ENCODE measurements at regions not wholly inside any gene's neighbourhood (a gene's known extent, or its start where the extent isn't known, plus 50 kb on each side); places are given as distances from the start of the nearest gene placed in this dataset.
"Not testable (repeated sequence)": the region's sequence is repeated elsewhere in the genome, so short reads cannot be mapped to it uniquely, and the experiment has no call there.

DNA sequence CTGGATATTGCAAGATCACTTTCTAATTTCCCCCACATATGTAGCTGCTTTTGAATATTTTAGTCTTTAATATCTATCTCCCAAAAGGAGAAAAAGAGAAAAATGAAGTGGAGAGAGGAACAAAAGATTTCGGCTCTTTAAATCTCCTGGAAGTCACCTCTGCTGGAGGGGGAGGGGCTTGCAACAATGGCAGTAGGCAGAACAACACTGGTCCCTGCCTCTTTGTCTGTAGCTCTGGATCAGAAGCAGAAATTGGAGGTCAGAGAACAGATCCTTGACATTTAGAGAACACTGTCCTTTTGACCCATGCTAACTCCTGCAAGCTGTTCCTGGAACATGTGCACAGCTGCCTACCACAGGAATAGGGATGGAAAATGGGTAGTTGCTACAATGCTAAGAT, 86.7 kb upstream of the GPR12 start:
- WGBS (ENCODE audit: extremely low coverage, insufficient read length, low lambda C conversion rate) = no CpG with 5 or more reads among the region's 1 CpG

DNA sequence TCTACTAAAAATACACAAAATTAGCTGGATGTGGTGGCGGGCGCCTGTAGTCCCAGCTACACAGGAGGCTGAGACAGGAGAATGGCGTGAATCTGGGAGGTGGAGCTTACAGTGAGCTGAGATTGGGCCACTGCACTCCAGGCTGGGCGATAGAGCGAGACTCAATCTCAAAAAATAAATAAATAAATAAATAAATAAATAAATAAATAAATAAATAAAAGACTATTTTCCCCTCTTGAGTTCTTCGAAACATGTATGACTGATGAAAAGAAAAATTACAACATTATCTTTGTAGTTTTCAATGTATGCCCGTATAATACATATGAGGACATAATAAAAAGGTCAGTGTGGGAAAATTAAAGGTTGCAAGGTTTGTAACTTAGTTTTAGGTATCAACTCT, 84.5 kb upstream of the GPR12 start:
- not testable (repeated sequence) for H3K27ac ChIP-seq (ENCODE audit: insufficient read length, low read depth, low read length); H4K5ac ChIP-seq (ENCODE audit: insufficient read length, low read depth, low read length); H2BK5ac ChIP-seq (ENCODE audit: insufficient read length, low read length); H2BK12ac ChIP-seq (ENCODE audit: insufficient read length, low read depth, low read length); H3K4ac ChIP-seq (ENCODE audit: low read depth, low read length); H3K56ac ChIP-seq (ENCODE audit: insufficient read length, low read depth, low read length); H3T11ph ChIP-seq (ENCODE audit: low read length); H3K36me3 Mint-ChIP-seq (ENCODE audit: insufficient read depth in 1 of 3, low read depth in 3 of 3); H2BK20ac ChIP-seq (ENCODE audit: low read depth, low read length, poor library complexity, severe bottlenecking); H3K18ac ChIP-seq (ENCODE audit: insufficient read length, low read depth, low read length); H3K4me2 ChIP-seq (ENCODE audit: insufficient read depth, insufficient read length, low read length); H3K79me1 ChIP-seq (ENCODE audit: insufficient read depth, low read depth, low read length, poor library complexity, severe bottlenecking); H3K4me3 Mint-ChIP-seq; H4K91ac ChIP-seq (ENCODE audit: insufficient read length, low read depth, low read length); H3K27ac Mint-ChIP-seq; DNase-seq; H3K9me3 ChIP-seq (ENCODE audit: control insufficient read depth, low read depth, low read length); H2BK15ac ChIP-seq (ENCODE audit: low read depth, low read length); H2AK5ac ChIP-seq (ENCODE audit: insufficient read length, low read length); H3K23ac ChIP-seq (ENCODE audit: insufficient read length, low read depth, low read length); H3K79me2 ChIP-seq (ENCODE audit: insufficient read depth, low read length); H3K14ac ChIP-seq (ENCODE audit: insufficient read depth, low read length); H3K9ac ChIP-seq (ENCODE audit: extremely low read depth, insufficient read length, low read length); H2BK120ac ChIP-seq (ENCODE audit: low read depth, low read length, poor library complexity, severe bottlenecking); H3K4me1 ChIP-seq (ENCODE audit: insufficient read depth, low read length); H3K9me3 Mint-ChIP-seq; H4K8ac ChIP-seq (replicated peaks; ENCODE audit: insufficient read length, low read depth, low read length); H3K27me3 ChIP-seq (ENCODE audit: insufficient read depth, low read length); H3K23me2 ChIP-seq (ENCODE audit: insufficient read length, low read depth, low read length, poor library complexity, severe bottlenecking); H2AFZ ChIP-seq (ENCODE audit: low read length); H4K20me1 ChIP-seq (ENCODE audit: control insufficient read depth, insufficient read depth, insufficient read length); H3K27me3 Mint-ChIP-seq (ENCODE audit: low read depth)
- peaks cover 23% of the 10 kb centered on the region in 2 experiments for H3K4me1 Mint-ChIP-seq
- WGBS (ENCODE audit: extremely low coverage, insufficient read length, low lambda C conversion rate) = no CpG with 5 or more reads among the region's 7 CpGs

More for the DNA sequence above, 86.7 kb upstream of the GPR12 start:
- Histone ChIP-seq H2BK20ac (ENCODE audit: low read depth, low read length, poor library complexity, severe bottlenecking) (no peak overlapping the region), H3K23me2 (ENCODE audit: insufficient read length, low read depth, low read length, poor library complexity, severe bottlenecking) (no peaks in the 10 kb centered on the region), H3K18ac (ENCODE audit: insufficient read length, low read depth, low read length) (no peak overlapping the region), H4K5ac (ENCODE audit: insufficient read length, low read depth, low read length) (peak overlapping the region; percentile 5), H3K79me1 (ENCODE audit: insufficient read depth, low read depth, low read length, poor library complexity, severe bottlenecking) (no peaks in the 10 kb centered on the region), H4K20me1 (ENCODE audit: control insufficient read depth, insufficient read depth, insufficient read length) (no peaks in the 10 kb centered on the region), H3K23ac (ENCODE audit: insufficient read length, low read depth, low read length) (no peak overlapping the region), H4K91ac (ENCODE audit: insufficient read length, low read depth, low read length) (no peak overlapping the region), H3T11ph (ENCODE audit: low read length) (peak overlapping the region; percentile 59), H3K4me2 (ENCODE audit: insufficient read depth, insufficient read length, low read length) (no peak overlapping the region), H3K4me1 (ENCODE audit: insufficient read depth, low read length) (peaks cover 4% of the 10 kb centered on the region), H2AK5ac (ENCODE audit: insufficient read length, low read length) (no peak overlapping the region), H2BK120ac (ENCODE audit: low read depth, low read length, poor library complexity, severe bottlenecking) (no peak overlapping the region), H3K27me3 (ENCODE audit: insufficient read depth, low read length) (no peaks in the 10 kb centered on the region), H3K9me3 (ENCODE audit: control insufficient read depth, low read depth, low read length) (no peaks in the 10 kb centered on the region), H3K9ac (ENCODE audit: extremely low read depth, insufficient read length, low read length) (no peak overlapping the region), H3K14ac (ENCODE audit: insufficient read depth, low read length) (no peak overlapping the region), H2BK12ac (ENCODE audit: insufficient read length, low read depth, low read length) (no peak overlapping the region), H3K56ac (ENCODE audit: insufficient read length, low read depth, low read length) (no peak overlapping the region), H3K27ac (ENCODE audit: insufficient read length, low read depth, low read length) (no peak overlapping the region), H2BK15ac (ENCODE audit: low read depth, low read length) (no peak overlapping the region), H3K4ac (ENCODE audit: low read depth, low read length) (no peak overlapping the region), H3K79me2 (ENCODE audit: insufficient read depth, low read length) (no peaks in the 10 kb centered on the region), H2BK5ac (ENCODE audit: insufficient read length, low read length) (no peak overlapping the region), H2AFZ (ENCODE audit: low read length) (peak overlapping the region; percentile 100), H4K8ac (replicated peaks; ENCODE audit: insufficient read length, low read depth, low read length) (no peak overlapping the region)
- peak; percentile 48 for DNase-seq
- H3K27me3 Mint-ChIP-seq (ENCODE audit: low read depth) = no peaks in the 10 kb centered on the region
- TF ChIP-seq, protein P1, sequence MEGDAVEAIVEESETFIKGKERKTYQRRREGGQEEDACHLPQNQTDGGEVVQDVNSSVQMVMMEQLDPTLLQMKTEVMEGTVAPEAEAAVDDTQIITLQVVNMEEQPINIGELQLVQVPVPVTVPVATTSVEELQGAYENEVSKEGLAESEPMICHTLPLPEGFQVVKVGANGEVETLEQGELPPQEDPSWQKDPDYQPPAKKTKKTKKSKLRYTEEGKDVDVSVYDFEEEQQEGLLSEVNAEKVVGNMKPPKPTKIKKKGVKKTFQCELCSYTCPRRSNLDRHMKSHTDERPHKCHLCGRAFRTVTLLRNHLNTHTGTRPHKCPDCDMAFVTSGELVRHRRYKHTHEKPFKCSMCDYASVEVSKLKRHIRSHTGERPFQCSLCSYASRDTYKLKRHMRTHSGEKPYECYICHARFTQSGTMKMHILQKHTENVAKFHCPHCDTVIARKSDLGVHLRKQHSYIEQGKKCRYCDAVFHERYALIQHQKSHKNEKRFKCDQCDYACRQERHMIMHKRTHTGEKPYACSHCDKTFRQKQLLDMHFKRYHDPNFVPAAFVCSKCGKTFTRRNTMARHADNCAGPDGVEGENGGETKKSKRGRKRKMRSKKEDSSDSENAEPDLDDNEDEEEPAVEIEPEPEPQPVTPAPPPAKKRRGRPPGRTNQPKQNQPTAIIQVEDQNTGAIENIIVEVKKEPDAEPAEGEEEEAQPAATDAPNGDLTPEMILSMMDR (conservative IDR thresholded peaks at IDR 0.05) = no peak
- peaks cover 3 to 5% of the 10 kb centered on the region in 2 experiments; a peak in 4 of 5 replicates for H3K9me3 Mint-ChIP-seq
- peaks cover 30 to 32% of the 10 kb centered on the region in 2 experiments for H3K4me1 Mint-ChIP-seq
- H3K36me3 Mint-ChIP-seq (ENCODE audit: insufficient read depth in 1 of 3, low read depth in 3 of 3) = peaks cover 0 to 6% (median 0%) of the 10 kb centered on the region in 3 experiments; a peak in 2 of 7 replicates
- H3K4me3 Mint-ChIP-seq = no peak overlapping the region
- peak overlapping the region in 2 of 3 experiments; percentile 73 to 94; a peak in 4 of 7 replicates for H3K27ac Mint-ChIP-seq
